ENCODE measurements at regions not wholly inside any gene's neighbourhood (a gene's known extent, or its start where the extent isn't known, plus 50 kb on each side); places are given as distances from the start of the nearest gene placed in this dataset.
A peak's percentile ranks its signal among the peaks of the same experiment; 100 is the strongest.

DNA sequence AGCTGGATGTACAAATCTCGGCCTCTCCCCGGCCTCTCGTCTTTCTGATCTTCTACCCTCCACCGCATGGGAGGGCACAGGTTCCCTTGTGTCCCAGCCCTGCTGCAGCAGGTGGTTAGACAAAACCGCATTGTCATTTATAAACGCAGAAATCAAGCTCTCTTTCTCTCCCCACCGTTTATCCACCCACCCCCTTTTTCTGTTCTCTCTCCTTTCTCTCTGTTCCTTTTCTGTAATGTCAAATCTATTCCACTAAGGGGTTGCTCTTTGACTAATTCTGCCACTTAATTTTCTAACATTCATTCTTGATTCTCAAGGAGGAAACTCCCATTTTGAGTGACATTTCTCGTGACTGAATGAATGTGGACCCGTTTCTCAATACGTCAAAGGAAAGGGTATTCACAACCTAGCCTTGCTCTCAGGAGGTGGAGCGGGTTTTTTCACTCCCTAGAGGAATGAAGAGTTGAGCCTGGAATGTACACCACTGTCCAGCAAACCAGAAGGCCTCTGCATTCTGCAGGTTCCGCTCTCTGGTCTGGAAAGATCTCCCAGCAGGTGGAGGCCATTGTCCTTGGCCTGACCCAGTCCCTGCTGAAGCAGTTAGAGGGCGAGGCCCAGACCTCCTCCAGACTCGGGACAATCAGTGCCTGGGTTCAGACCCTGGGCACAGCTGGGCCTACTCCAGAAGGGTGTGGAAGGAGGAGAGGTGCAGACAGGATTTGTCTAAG, 70.9 kb upstream of the ENPP6 start:
- H3K36me3 Mint-ChIP-seq: no peaks in the 10 kb centered on the region
- ChIA-PET POLR2A (interaction anchor here (1.4 kb wide), 1 partner anchor 186 kb away, joined by 3 read pairs; the partner anchor contains the start of gene IRF2), CTCF (no interaction called here)
- peaks cover 16 to 34% (median 27%) of the 10 kb centered on the region in 7 donors for H3K4me1 Mint-ChIP-seq
- peaks cover 5 to 15% of the 10 kb centered on the region in 2 donors for H3K4me1 ChIP-seq (ENCODE audit: control insufficient read depth in 2 of 2, insufficient read depth in 2 of 2, low read length in 2 of 2)
- intact Hi-C loops (cut with micrococcal nuclease): no loop called here
- H3K27me3 Mint-ChIP-seq: no peaks in the 10 kb centered on the region
- ATAC-seq (peak; percentile 75), DNase-seq (peak in 2 of 9 donors; percentile 17 to 33)
- no peaks in the 10 kb centered on the region for H3K9me3 ChIP-seq (ENCODE audit: control insufficient read depth in 2 of 3, low read length in 3 of 3)
- peak overlapping the region in 9 of 10 donors; percentile 45 to 80 (median 65) for H3K4me3 Mint-ChIP-seq
- H3K9me3 Mint-ChIP-seq: no peaks in the 10 kb centered on the region
- peak overlapping the region; percentile 6 for H3K4me3 ChIP-seq (ENCODE audit: low read length)
- H3K27me3 ChIP-seq (ENCODE audit: control insufficient read depth in 2 of 2, insufficient read depth in 2 of 2, low read length in 2 of 2): no peaks in the 10 kb centered on the region
- no peak overlapping the region for H3K27ac ChIP-seq (ENCODE audit: low read depth, low read length)
- peak overlapping the region in 7 of 9 donors; percentile 6 to 81 (median 70) for H3K27ac Mint-ChIP-seq
- H3K36me3 ChIP-seq (ENCODE audit: control insufficient read depth in 2 of 3, insufficient read depth in 3 of 3, low read length in 3 of 3): no peaks in the 10 kb centered on the region

DNA sequence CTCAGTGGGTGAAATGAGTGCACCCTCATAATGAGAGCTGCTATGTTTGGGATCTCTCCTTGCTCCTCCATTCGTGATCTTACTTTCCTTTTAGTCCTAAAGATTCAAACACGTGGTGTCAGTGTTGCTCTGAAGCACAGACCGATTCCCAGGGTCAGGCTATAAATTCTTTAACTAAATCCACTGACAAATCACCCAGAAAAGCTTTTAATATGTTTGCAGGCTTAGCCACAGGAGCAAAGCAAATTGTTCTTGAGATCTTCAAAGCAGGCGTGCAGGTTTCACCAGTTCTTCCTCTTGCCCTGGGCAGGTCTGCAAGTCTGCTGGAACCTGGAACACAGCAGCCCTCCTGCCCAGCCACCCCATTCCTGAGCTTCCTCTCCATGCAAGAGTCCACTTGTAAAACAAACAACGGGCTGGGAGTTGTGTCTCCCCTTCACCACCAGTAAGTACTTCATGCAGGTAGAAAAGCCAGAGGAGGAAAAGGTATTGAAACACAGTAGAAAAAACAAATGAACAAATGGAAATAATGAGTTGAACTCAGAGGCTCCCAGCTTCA, 70.1 kb upstream of the ENPP6 start:
- intact Hi-C loops (cut with micrococcal nuclease): no loop called here
- CTCF ChIA-PET: interaction anchor here (0.9 kb wide), 1 partner anchor 23 kb away, joined by 4 read pairs; no protein-coding TSS in a partner anchor

GRCh38 chr4:184286358-184286757, 68.7 kb upstream of the ENPP6 start:
- Histone ChIP-seq H3K27ac (ENCODE audit: low read depth, low read length) (no peak overlapping the region), H3K9me3 (ENCODE audit: control insufficient read depth in 2 of 3, low read length in 3 of 3) (no peaks in the 10 kb centered on the region), H3K36me3 (ENCODE audit: control insufficient read depth in 2 of 3, insufficient read depth in 3 of 3, low read length in 3 of 3) (no peaks in the 10 kb centered on the region), H3K4me1 (ENCODE audit: control insufficient read depth in 2 of 2, insufficient read depth in 2 of 2, low read length in 2 of 2) (peaks cover 25 to 27% of the 10 kb centered on the region in 2 donors), H3K4me3 (ENCODE audit: low read length) (no peak overlapping the region), H3K27me3 (ENCODE audit: control insufficient read depth in 2 of 2, insufficient read depth in 2 of 2, low read length in 2 of 2) (no peaks in the 10 kb centered on the region)
- Mint-ChIP-seq H3K9me3 (no peaks in the 10 kb centered on the region), H3K27me3 (no peaks in the 10 kb centered on the region), H3K36me3 (peaks cover 0 to 2% (median 0%) of the 10 kb centered on the region in 5 donors), H3K4me1 (peaks cover 29 to 53% (median 46%) of the 10 kb centered on the region in 7 donors), H3K4me3 (no peak overlapping the region), H3K27ac (peak overlapping the region in 1 of 9 donors; percentile 51)
- no peak for ATAC-seq
- ChIA-PET POLR2A (no interaction called here), CTCF (no interaction called here)
- DNase-seq: no peak
- intact Hi-C loops (cut with micrococcal nuclease): no loop called here

More for the DNA sequence above, 70.1 kb upstream of the ENPP6 start:
- peaks cover 13 to 15% of the 10 kb centered on the region in 2 donors for H3K4me1 ChIP-seq (ENCODE audit: control insufficient read depth in 2 of 2, insufficient read depth in 2 of 2, low read length in 2 of 2)
- peak overlapping the region in 8 of 10 donors; percentile 20 to 80 (median 64) for H3K4me3 Mint-ChIP-seq
- H3K27ac ChIP-seq (ENCODE audit: low read depth, low read length): no peak overlapping the region
- H3K27me3 ChIP-seq (ENCODE audit: control insufficient read depth in 2 of 2, insufficient read depth in 2 of 2, low read length in 2 of 2): no peaks in the 10 kb centered on the region
- H3K27me3 Mint-ChIP-seq: no peaks in the 10 kb centered on the region
- H3K27ac Mint-ChIP-seq: peak overlapping the region in 3 of 9 donors; percentile 40 to 77 (median 74)
- H3K4me1 Mint-ChIP-seq: peaks cover 18 to 39% (median 32%) of the 10 kb centered on the region in 7 donors
- ATAC-seq (no peak), DNase-seq (no peak)
- POLR2A ChIA-PET: interaction anchor here (1.4 kb wide), 1 partner anchor 187 kb away, joined by 3 read pairs; the partner anchor contains the start of gene IRF2
- no peaks in the 10 kb centered on the region for H3K36me3 Mint-ChIP-seq
- no peaks in the 10 kb centered on the region for H3K9me3 ChIP-seq (ENCODE audit: control insufficient read depth in 2 of 3, low read length in 3 of 3)
- H3K9me3 Mint-ChIP-seq: no peaks in the 10 kb centered on the region
- no peaks in the 10 kb centered on the region for H3K36me3 ChIP-seq (ENCODE audit: control insufficient read depth in 2 of 3, insufficient read depth in 3 of 3, low read length in 3 of 3)
- peak overlapping the region; percentile 6 for H3K4me3 ChIP-seq (ENCODE audit: low read length)

- intact Hi-C loops (cut with micrococcal nuclease): loop anchor here (5.0 kb wide), 4 partner anchors 98 to 363 kb away; partner anchors contain the start of genes CASP3 (in 1 of the 2), IRF2 (in 1 of the 2) and PRIMPOL (in 1 of the 2)
- Histone ChIP-seq H3K27me3 (ENCODE audit: control insufficient read depth in 2 of 2, insufficient read depth in 2 of 2, low read length in 2 of 2) (no peaks in the 10 kb centered on the region), H3K4me1 (ENCODE audit: control insufficient read depth in 2 of 2, insufficient read depth in 2 of 2, low read length in 2 of 2) (peaks cover 40% of the 10 kb centered on the region in 2 donors), H3K9me3 (ENCODE audit: control insufficient read depth in 2 of 3, low read length in 3 of 3) (no peaks in the 10 kb centered on the region), H3K4me3 (ENCODE audit: low read length) (no peak overlapping the region), H3K36me3 (ENCODE audit: control insufficient read depth in 2 of 3, insufficient read depth in 3 of 3, low read length in 3 of 3) (no peaks in the 10 kb centered on the region), H3K27ac (ENCODE audit: low read depth, low read length) (no peak overlapping the region)
- no peak for ATAC-seq
- POLR2A ChIA-PET: interaction anchor here (0.6 kb wide), 1 partner anchor 346 kb away, joined by 4 read pairs; no protein-coding TSS in a partner anchor
- Mint-ChIP-seq H3K4me3 (no peak overlapping the region), H3K9me3 (no peaks in the 10 kb centered on the region), H3K36me3 (peaks cover 0 to 4% (median 0%) of the 10 kb centered on the region in 5 donors), H3K27me3 (no peaks in the 10 kb centered on the region), H3K4me1 (peaks cover 39 to 66% (median 58%) of the 10 kb centered on the region in 7 donors), H3K27ac (no peak overlapping the region)
- DNase-seq: no peak
- CTCF ChIA-PET: interaction anchor here (0.9 kb wide), 1 partner anchor 16 kb away, joined by 4 read pairs; no protein-coding TSS in a partner anchor
These were observed 67.1 kb upstream of the ENPP6 start for GRCh38 chr4:184284742-184285141.

DNA sequence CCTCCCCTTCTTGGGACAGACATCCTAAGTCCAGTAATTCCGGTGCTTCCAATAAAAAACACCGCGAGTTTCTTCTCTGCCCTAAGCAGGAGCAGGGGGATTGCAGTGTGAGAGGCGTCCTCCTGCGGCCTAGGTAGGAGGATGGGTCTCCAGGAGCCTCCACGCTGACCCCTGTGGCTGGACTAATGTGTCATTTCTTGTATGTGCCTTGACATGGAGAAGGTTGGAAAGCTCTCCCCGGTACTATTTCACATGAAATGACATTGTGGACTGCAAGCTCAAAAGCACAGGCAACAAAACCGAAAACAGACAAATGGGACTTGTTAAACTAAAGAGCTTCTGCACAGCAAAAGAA, 66.6 kb upstream of the ENPP6 start:
- ATAC-seq: no peak
- Histone ChIP-seq H3K36me3 (ENCODE audit: control insufficient read depth in 2 of 3, insufficient read depth in 3 of 3, low read length in 3 of 3) (no peaks in the 10 kb centered on the region), H3K27me3 (ENCODE audit: control insufficient read depth in 2 of 2, insufficient read depth in 2 of 2, low read length in 2 of 2) (no peaks in the 10 kb centered on the region), H3K27ac (ENCODE audit: low read depth, low read length) (no peak overlapping the region), H3K9me3 (ENCODE audit: control insufficient read depth in 2 of 3, low read length in 3 of 3) (no peaks in the 10 kb centered on the region), H3K4me3 (ENCODE audit: low read length) (no peak overlapping the region), H3K4me1 (ENCODE audit: control insufficient read depth in 2 of 2, insufficient read depth in 2 of 2, low read length in 2 of 2) (peaks cover 40% of the 10 kb centered on the region in 2 donors)
- Mint-ChIP-seq H3K4me3 (no peak overlapping the region), H3K27ac (no peak overlapping the region), H3K36me3 (peaks cover 0 to 4% (median 0%) of the 10 kb centered on the region in 5 donors), H3K9me3 (no peaks in the 10 kb centered on the region), H3K27me3 (no peaks in the 10 kb centered on the region), H3K4me1 (peaks cover 37 to 67% (median 57%) of the 10 kb centered on the region in 7 donors)
- ChIA-PET CTCF (interaction anchor here (0.9 kb wide), 1 partner anchor 16 kb away, joined by 4 read pairs; no protein-coding TSS in a partner anchor), POLR2A (interaction anchor here (0.6 kb wide), 1 partner anchor 347 kb away, joined by 4 read pairs; no protein-coding TSS in a partner anchor)
- no peak for DNase-seq
- intact Hi-C loops (cut with micrococcal nuclease): loop anchor here (5.0 kb wide), 4 partner anchors 98 to 363 kb away; partner anchors contain the start of genes CASP3 (in 1 of the 2), IRF2 (in 1 of the 2) and PRIMPOL (in 1 of the 2)

DNA sequence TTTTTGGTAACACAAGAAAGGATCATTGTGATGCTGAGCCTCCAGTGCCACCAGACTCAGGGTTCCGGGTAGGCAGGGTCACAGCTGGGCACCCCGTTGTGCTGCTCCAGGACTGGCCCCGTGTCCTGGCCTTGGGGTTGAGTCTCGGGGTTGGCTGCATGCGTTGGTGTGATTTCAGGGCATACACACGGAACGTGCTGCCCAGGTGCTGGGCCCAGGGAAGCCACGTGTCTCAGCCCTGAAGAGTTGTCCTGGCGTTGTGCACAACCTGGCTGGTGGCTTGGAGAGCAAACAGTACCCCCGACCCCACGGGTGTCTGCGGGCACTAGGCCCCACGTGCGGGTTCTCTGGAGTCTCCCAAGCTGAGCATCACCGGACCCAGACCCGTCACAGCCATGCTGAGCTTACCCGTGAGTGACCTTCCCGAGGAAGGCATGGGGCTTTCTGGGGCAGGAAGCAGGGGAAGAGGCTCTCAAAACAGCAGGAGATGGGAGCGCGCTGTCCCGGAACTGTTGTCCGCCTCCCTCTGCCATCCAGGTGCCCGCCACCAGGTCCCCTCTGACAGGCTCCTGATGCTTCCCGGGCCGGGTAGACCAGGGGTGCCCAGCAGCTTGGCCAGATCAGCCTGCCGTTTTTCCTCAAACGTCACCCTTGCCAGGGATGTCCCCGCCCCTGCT, 66.1 kb upstream of the ENPP6 start:
- Mint-ChIP-seq H3K36me3 (peaks cover 0 to 4% (median 0%) of the 10 kb centered on the region in 5 donors), H3K27me3 (no peaks in the 10 kb centered on the region), H3K4me3 (no peak overlapping the region), H3K9me3 (no peaks in the 10 kb centered on the region), H3K4me1 (peaks cover 34 to 63% (median 52%) of the 10 kb centered on the region in 7 donors), H3K27ac (peak overlapping the region in 1 of 9 donors; percentile 90)
- ChIA-PET CTCF (interaction anchor here (0.6 to 0.8 kb wide), 2 partner anchors 144 to 479 kb away, joined by 3 to 4 read pairs; no protein-coding TSS in a partner anchor), POLR2A (interaction anchor here (0.6 to 1.0 kb wide), 2 partner anchors 10 to 347 kb away, joined by 3 to 4 read pairs; no protein-coding TSS in a partner anchor)
- Histone ChIP-seq H3K4me1 (ENCODE audit: control insufficient read depth in 2 of 2, insufficient read depth in 2 of 2, low read length in 2 of 2) (peaks cover 37 to 40% of the 10 kb centered on the region in 2 donors), H3K27ac (ENCODE audit: low read depth, low read length) (no peak overlapping the region), H3K4me3 (ENCODE audit: low read length) (no peak overlapping the region), H3K36me3 (ENCODE audit: control insufficient read depth in 2 of 3, insufficient read depth in 3 of 3, low read length in 3 of 3) (no peaks in the 10 kb centered on the region), H3K27me3 (ENCODE audit: control insufficient read depth in 2 of 2, insufficient read depth in 2 of 2, low read length in 2 of 2) (no peaks in the 10 kb centered on the region), H3K9me3 (ENCODE audit: control insufficient read depth in 2 of 3, low read length in 3 of 3) (no peaks in the 10 kb centered on the region)
- ATAC-seq (no peak), DNase-seq (no peak)
- intact Hi-C loops (cut with micrococcal nuclease): loop anchor here (2.0 to 5.0 kb wide), 5 partner anchors 35 to 364 kb away; partner anchors contain the start of genes CASP3 (in 1 of the 2), IRF2 (in 1 of the 2) and PRIMPOL (in 1 of the 2)

All from naive thymus-derived CD4-positive, alpha-beta T cell (primary cell).